ENCODE measurements at regions not wholly inside any gene's neighbourhood (a gene's known extent, or its start where the extent isn't known, plus 50 kb on each side); places are given as distances from the start of the nearest gene placed in this dataset.

DNA sequence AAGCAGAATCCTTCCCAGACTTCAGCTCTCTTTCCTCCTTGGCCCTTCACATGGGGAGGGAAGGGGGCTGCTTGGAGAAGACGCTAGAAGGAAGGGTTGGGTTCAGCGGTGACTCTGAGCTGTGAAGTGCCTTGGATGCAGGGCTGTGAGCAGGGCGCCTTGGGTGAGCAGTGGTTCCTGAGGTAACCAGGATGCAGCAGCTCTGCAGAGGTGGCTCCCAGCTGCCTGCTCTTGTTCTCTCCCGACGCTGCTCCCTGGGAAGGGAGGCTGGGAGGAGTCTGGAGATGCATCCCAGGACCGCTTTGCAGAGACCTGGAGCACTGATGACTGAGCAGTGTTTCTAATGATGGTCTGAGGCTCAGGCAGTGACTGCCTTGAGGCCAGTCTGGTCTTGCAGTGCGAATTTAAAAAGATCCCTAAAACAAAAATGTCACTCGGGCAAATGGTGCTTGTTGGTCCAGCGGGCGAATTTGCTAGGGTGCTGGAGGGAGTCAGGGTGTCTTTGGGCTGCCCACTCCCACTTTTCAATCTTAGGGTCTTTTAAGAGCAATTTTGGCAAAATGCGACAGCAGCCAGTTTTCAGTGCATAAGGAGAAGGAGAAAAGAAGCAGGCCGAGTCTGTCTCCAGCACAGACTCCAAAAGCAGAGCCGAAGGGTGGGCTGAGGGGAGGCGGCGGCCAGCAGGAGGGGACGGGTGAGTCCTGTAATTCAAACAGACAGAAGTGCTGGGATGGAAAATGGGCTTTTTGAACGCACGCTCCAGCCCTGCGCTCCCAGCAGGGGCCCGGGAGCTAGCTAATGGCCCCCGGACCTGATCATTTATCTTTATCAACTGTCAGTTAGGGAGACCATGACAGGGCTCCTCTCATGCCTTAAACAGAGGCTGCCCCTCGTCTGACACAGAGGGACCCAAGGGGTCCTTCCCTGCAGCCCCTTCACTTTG is 191.2 kb upstream of the SHH start:
- peaks cover 3% of the 10 kb centered on the region for H3K4me1 Mint-ChIP-seq
- no peaks in the 10 kb centered on the region for H3K36me3 Mint-ChIP-seq (ENCODE audit: low read depth)
- H3K4me3 Mint-ChIP-seq = no peak overlapping the region
- H3K27ac Mint-ChIP-seq (ENCODE audit: unreplicated experiment) = no peak overlapping the region
- DNase-seq (ENCODE audit: low read depth, low spot score) = no peak
- no peaks in the 10 kb centered on the region for H3K27me3 Mint-ChIP-seq (ENCODE audit: low read depth)
- TF ChIP-seq, protein P1, sequence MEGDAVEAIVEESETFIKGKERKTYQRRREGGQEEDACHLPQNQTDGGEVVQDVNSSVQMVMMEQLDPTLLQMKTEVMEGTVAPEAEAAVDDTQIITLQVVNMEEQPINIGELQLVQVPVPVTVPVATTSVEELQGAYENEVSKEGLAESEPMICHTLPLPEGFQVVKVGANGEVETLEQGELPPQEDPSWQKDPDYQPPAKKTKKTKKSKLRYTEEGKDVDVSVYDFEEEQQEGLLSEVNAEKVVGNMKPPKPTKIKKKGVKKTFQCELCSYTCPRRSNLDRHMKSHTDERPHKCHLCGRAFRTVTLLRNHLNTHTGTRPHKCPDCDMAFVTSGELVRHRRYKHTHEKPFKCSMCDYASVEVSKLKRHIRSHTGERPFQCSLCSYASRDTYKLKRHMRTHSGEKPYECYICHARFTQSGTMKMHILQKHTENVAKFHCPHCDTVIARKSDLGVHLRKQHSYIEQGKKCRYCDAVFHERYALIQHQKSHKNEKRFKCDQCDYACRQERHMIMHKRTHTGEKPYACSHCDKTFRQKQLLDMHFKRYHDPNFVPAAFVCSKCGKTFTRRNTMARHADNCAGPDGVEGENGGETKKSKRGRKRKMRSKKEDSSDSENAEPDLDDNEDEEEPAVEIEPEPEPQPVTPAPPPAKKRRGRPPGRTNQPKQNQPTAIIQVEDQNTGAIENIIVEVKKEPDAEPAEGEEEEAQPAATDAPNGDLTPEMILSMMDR (conservative IDR thresholded peaks at IDR 0.05) = no peak
- peaks cover 3% of the 10 kb centered on the region for H3K9me3 Mint-ChIP-seq

DNA sequence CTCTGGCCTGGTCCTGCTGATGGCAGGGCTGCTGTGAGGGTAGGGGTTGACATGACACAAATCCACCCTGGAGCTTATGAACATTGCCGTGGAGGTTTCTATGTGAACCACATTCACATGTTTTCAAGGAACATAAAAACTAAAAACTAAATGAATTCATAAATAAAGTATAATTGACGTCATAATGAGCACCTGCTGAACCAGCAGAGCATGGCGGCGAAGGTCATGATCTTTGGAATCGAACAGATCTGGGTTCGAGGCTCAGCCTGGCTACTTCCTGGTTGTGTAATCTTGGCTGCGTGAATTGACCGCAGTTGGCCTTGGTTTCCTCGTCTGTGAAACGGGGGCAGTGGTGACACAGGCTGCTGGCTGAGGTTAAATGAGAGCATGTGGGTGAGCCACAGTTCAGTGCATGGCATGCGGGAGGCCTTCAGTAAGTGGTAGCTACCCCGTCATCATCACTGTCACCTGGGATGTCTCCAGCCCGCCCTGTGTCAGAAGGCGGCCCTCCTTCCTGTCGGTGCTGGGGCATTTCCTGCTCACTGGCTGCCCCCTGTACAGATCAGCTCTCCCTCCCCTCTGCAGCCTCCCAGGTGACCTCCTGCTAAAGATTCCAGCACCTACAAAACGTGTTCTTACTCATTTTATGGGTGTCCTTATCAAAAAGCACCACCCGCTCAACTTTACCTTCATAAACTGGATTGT is 190.3 kb upstream of the SHH start:
- Mint-ChIP-seq H3K27me3 (ENCODE audit: low read depth) (no peaks in the 10 kb centered on the region), H3K36me3 (ENCODE audit: low read depth) (no peaks in the 10 kb centered on the region), H3K4me3 (no peak overlapping the region), H3K4me1 (peaks cover 3% of the 10 kb centered on the region), H3K27ac (ENCODE audit: unreplicated experiment) (no peak overlapping the region), H3K9me3 (peaks cover 1% of the 10 kb centered on the region)
- DNase-seq (ENCODE audit: low read depth, low spot score) = no peak
- TF ChIP-seq, protein P1 (conservative IDR thresholded peaks at IDR 0.05) = no peak

DNA sequence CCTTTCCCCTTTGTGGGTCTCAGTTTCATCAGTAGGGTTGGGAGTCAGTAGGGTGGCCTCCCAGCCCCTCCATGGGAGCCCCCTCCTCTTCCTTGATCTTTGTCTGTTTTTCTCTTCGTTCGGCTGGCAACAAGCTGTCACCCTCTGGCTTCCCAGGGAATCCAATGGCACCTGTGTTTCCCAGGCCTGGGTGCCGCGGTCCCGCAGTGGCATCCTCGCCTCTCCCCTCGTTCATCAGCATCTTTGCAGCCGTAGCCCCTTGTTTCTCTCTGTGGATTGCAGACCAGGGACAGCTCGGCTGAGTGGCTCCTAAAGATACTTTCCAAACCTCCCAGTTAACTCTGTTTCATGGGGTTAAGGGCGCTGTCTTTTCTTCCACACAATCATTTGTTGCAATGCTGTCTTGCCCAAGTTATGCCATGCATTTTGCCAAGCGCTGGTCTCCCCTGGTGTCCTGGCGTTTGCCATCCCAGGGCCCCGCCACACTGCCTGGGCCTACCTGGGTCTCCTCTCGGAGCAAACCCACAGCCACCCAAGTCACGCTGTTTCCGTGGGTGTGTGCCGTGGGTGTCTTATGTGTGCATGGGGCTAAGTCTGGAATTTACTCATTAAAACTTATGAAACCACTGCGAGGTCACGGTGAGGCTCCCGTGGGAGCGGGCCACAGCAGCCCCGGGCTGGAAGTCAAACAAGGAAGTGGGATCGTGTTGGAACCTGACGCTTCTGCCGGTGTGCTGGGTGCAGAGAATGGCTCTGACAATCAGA is 189.4 kb upstream of the SHH start:
- TF ChIP-seq, protein P1 (conservative IDR thresholded peaks at IDR 0.05) = no peak

DNA sequence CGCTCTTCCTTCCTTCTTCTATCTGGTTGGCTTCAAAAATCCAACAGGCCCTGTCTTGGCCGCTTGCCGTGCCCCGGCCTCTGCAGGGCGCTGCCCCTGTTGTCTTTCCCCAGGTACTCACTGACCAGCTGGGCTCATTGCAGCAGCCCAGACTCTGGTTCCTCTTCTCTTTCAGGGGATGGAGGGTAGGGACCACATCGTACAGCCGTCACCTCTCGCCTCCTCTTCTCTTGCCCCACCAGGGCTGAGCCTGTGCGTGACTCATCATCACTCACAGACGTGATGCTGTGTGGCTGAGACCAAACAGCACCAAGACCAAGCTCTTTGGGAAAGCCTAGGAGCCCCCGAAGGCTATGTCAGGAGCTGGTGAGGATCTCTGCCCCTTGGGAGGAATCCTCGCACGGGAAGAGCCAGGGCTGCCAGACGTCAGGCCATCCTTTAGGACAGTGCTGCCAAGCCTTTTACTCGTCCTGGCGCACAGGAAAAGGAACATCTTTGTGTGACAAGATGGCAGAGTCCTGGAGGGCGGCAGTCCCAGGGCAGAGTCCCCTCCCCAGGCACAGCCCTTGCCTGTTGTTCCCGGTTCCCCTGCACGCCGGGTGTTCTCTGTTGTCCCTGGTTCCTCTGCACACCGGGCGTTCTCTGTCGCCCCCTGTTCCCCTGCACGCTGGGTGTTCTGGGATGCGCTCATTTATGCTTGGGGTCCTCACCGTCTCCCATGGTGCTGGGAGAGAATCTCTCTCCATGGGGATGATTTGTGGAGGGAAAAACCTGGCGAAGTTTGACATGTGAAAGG is 188.5 kb upstream of the SHH start:
- no peak for DNase-seq (ENCODE audit: low read depth, low spot score)
- Mint-ChIP-seq H3K36me3 (ENCODE audit: low read depth) (no peaks in the 10 kb centered on the region), H3K4me1 (peaks cover 3% of the 10 kb centered on the region), H3K4me3 (no peak overlapping the region), H3K9me3 (no peaks in the 10 kb centered on the region), H3K27me3 (ENCODE audit: low read depth) (no peaks in the 10 kb centered on the region), H3K27ac (ENCODE audit: unreplicated experiment) (no peak overlapping the region)
- TF ChIP-seq, protein P1 (conservative IDR thresholded peaks at IDR 0.05) = no peak

More for the DNA sequence above, 189.4 kb upstream of the SHH start:
- Mint-ChIP-seq H3K36me3 (ENCODE audit: low read depth) (no peaks in the 10 kb centered on the region), H3K4me3 (no peak overlapping the region), H3K9me3 (no peaks in the 10 kb centered on the region), H3K4me1 (peaks cover 3% of the 10 kb centered on the region), H3K27ac (ENCODE audit: unreplicated experiment) (no peak overlapping the region), H3K27me3 (ENCODE audit: low read depth) (no peaks in the 10 kb centered on the region)
- no peak for DNase-seq (ENCODE audit: low read depth, low spot score)
